SJSA1 (cell line): ENCODE measurements at regions not wholly inside any gene's neighbourhood (a gene's known extent, or its start where the extent isn't known, plus 50 kb on each side); places are given as distances from the start of the nearest gene placed in this dataset.
A peak's percentile ranks its signal among the peaks of the same experiment; 100 is the strongest.

Source experiments
- DNase-seq, 2 experiments: peaks; one replicate each; pipeline ENCODE4 v3.0.0-alpha.2; 2015 to 2020; ENCODE audit warnings: low spot score in 2 of 2, low read depth in 1 of 2
- H3K27ac ChIP-seq: fragments of 250-450 bp; sonication (Bioruptor Pico); 2 replicates; pipeline ENCODE4 v1.5.1; 2020; ENCODE audit warnings: mild to moderate bottlenecking, moderate library complexity
- H3K27me3 ChIP-seq: fragments of 250-450 bp; sonication (Bioruptor Pico); replicated peaks from 2 replicates; pipeline ENCODE4 v1.5.1; 2020; ENCODE audit warnings: mild to moderate bottlenecking, moderate library complexity
- H3K36me3 ChIP-seq: fragments of 250-450 bp; sonication (Bioruptor Pico); 2 replicates; pipeline ENCODE4 v1.5.1; 2020; ENCODE audit warnings: mild to moderate bottlenecking
- H3K4me1 ChIP-seq: fragments of 250-450 bp; sonication (Bioruptor Pico); replicated peaks from 2 replicates; pipeline ENCODE4 v1.6.1; 2021; ENCODE audit warnings: mild to moderate bottlenecking
- H3K4me3 ChIP-seq: fragments of 250-450 bp; sonication (Bioruptor Pico); 2 replicates; pipeline ENCODE4 v1.5.1; 2020; ENCODE audit warnings: mild to moderate bottlenecking
- H3K9me3 ChIP-seq: fragments of 250-450 bp; sonication (Bioruptor Pico); replicated peaks from 2 replicates; pipeline ENCODE4 v1.5.1; 2020; ENCODE audit warnings: mild to moderate bottlenecking

DNA sequence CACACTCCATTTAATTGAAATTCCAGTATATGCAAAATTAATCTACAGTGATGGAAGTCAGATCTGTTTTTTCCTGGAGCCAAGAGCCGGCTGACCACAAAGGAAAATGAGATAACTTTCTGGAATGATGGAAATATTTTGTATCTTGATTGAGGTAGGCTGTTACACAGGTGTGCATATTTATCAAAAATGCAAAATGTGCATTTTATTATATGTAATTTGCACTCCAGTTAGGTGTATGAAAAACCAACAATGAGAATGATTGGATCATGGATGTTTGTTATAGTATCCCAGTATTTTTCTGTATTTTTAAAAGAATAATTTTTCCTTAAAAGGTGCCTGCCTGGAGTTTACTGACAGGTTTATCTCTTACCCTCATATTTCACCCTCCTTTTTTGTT, 242.0 kb upstream of the JAG1 start:
- no peak overlapping the region for H3K27ac ChIP-seq
- H3K4me3 ChIP-seq = no peak overlapping the region
- peaks cover 15% of the 10 kb centered on the region for H3K4me1 ChIP-seq
- DNase-seq = no peak
- no peaks in the 10 kb centered on the region for H3K9me3 ChIP-seq
- no peaks in the 10 kb centered on the region for H3K36me3 ChIP-seq
- no peaks in the 10 kb centered on the region for H3K27me3 ChIP-seq

DNA sequence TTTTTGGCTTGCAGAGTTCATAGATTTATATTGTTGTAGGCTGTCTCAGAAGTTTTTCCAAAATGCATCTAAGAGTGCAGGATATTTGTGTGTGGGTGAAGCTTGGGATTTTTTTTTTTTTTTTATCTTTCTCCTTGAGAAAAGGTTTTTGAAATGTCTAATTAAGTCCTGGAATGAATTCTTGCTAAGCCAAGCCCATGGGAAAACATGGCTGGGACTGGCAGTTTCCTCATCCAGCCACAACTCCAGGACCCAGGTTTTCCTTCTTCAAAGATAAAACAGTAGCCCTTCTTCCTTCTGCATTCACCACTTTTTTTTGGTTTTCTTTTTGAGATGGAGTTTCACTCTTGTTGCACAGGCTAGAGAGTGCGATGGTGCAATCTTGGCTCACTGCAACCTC, 242.5 kb upstream of the JAG1 start:
- Histone ChIP-seq H3K9me3 (no peaks in the 10 kb centered on the region), H3K4me1 (peaks cover 15% of the 10 kb centered on the region), H3K36me3 (no peaks in the 10 kb centered on the region), H3K4me3 (no peak overlapping the region), H3K27me3 (no peaks in the 10 kb centered on the region), H3K27ac (no peak overlapping the region)
- DNase-seq = no peak

DNA sequence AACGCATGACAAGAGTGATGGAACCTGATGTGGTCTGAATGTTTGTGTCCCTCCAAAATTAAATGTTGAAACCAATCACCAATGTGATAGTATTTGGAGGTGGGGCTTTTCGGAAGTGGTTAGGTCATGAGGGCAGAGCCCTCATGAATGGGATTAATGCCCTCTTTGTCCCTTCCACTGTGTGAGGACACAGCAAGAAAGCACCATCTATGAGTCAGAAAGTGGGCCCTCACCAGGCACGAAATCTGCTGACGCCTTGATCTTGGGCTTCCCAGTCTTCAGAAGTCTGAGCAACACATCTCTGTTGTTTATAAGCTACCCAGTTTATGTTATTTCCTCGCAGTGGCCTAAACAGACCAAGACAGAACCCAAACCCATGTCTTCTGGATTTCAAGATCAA, 244.0 kb upstream of the JAG1 start:
- H3K4me1 ChIP-seq = peaks cover 25% of the 10 kb centered on the region
- DNase-seq = no peak

DNA sequence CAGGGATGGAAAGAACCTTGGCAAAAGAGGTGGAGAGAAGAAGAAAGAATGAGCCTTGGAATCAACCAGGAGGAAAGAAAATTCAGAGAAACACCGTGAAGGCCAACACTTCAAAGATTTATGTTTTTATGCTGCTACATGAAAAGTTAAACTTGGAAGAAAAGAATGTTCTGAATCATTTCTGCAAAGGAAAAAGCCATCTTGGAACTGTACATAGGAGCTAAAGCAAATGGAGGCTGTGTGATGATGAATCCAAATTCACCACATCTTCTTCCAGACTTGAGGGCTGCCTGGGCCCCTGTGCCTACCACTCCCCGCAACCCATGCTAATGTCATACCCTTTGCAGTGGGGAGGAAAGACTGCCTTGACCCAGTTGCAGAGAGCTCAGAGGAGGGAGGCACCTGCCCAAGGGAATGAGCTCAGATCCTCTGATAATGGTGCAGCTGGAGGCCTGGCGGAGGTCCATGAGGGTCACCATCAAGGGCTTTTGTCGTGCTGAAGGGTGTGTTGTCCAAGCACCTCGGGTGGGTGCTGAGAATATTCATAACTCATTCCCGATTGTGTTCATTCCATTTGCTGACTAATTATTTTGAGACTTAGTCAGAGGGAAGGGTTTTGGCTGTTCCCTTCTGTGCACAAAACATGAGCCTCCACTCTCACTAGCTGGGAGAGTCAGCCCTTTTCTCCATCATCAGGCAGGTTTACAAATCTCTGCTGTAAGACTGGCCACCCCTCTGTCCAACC, 245.8 kb upstream of the JAG1 start:
- Histone ChIP-seq H3K27ac (no peak overlapping the region), H3K4me3 (no peak overlapping the region), H3K36me3 (no peaks in the 10 kb centered on the region), H3K9me3 (no peaks in the 10 kb centered on the region), H3K27me3 (no peaks in the 10 kb centered on the region), H3K4me1 (peaks cover 43% of the 10 kb centered on the region)
- DNase-seq = peak; percentile 47 to 53

More for the DNA sequence above, 244.0 kb upstream of the JAG1 start:
- Histone ChIP-seq H3K9me3 (no peaks in the 10 kb centered on the region), H3K27me3 (no peaks in the 10 kb centered on the region), H3K27ac (no peak overlapping the region), H3K36me3 (no peaks in the 10 kb centered on the region), H3K4me3 (no peak overlapping the region)

DNA sequence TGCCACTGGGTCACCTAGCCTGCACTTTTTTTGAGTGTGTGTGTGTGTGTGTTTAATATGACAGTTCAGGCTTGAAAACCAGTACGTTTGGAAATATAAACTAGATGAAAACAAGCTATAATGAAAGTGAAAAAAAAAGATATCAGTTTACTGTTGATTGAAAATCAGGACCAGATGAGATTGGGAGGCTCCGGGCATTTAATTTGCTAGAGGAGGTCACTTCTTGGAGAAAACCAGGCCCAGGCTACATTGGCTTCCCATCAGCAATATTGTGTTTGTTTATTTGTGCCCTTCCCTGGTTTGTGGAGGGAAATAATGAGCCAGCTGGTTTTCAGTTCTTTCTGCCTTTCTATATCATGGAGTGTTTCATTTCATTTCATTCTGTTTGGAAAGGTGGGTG, 246.6 kb upstream of the JAG1 start:
- H3K4me1 ChIP-seq = peaks cover 51% of the 10 kb centered on the region
- H3K9me3 ChIP-seq = no peaks in the 10 kb centered on the region
- H3K36me3 ChIP-seq = no peaks in the 10 kb centered on the region
- no peak for DNase-seq
- no peak overlapping the region for H3K27ac ChIP-seq
- no peaks in the 10 kb centered on the region for H3K27me3 ChIP-seq
- no peak overlapping the region for H3K4me3 ChIP-seq

DNA sequence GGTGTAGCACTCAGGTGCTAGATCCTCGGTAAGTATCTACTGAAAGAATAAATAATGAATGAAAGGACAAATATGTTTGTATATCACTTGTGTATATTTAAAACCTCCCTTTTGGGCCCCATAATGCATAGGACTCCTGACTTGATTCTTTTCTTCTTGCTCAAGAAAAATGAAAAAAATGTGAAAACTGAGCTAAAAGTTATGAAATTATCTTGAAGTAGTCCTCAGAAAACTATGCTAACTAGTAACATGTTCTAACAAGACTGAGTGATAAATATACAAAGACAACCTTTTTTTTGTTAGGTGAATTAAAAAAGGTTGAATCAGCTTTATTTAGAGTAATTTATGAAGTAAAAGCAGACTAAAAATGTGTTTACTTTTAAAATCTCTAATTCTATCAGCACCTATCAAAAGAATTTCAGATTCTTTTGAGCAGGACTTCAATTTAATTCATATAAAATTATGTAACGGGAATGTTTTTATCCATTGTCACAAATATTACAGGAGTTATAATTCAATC, 247.8 kb upstream of the JAG1 start:
- H3K4me3 ChIP-seq = no peak overlapping the region
- DNase-seq = no peak
- no peak overlapping the region for H3K27ac ChIP-seq
- no peaks in the 10 kb centered on the region for H3K9me3 ChIP-seq
- H3K36me3 ChIP-seq = no peaks in the 10 kb centered on the region
- peaks cover 56% of the 10 kb centered on the region for H3K4me1 ChIP-seq
- no peaks in the 10 kb centered on the region for H3K27me3 ChIP-seq

DNA sequence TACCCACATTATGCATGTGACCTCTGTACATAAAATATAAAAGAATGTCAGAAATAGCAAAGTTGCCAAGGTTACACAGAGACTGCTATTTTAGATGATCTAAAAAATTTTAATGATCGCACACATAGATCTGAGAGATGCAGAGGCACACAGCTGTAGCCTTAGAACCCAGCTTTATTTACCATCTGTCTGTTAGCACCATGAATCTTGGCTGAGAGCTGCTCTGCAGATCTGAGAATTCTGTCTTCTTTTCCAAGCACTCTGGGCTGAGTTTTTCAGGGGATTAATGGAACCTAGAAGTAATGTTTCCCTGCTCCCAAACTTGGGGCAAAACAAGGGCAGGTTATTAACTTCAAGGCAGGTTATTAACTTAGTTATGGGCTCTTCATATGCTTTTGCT, 248.7 kb upstream of the JAG1 start:
- Histone ChIP-seq H3K27me3 (no peaks in the 10 kb centered on the region), H3K4me1 (peaks cover 62% of the 10 kb centered on the region), H3K4me3 (no peak overlapping the region), H3K36me3 (no peaks in the 10 kb centered on the region), H3K27ac (peak overlapping the region; percentile 51), H3K9me3 (no peaks in the 10 kb centered on the region)
- DNase-seq = no peak

DNA sequence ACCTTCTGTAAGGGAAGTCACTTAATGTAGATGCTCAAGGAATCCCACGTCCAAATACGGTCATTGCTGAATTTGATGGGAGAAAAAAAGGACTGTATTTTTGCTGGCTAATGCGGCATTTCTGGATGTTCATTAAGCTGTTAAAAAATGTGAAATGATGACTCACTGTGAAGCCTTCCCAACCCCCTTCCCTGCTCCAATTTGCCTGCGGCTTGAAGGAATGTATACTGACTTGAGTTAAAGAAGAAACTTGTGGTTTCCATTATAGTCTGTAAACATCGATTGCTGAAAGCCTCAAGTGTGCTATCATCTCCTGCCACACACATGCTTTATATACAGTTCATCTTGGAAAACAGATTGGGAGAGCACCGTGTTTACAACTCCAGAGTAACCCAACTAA, 249.1 kb upstream of the JAG1 start:
- Histone ChIP-seq H3K9me3 (no peaks in the 10 kb centered on the region), H3K4me3 (no peak overlapping the region), H3K27ac (peak overlapping the region; percentile 51), H3K27me3 (no peaks in the 10 kb centered on the region), H3K4me1 (peaks cover 66% of the 10 kb centered on the region), H3K36me3 (no peaks in the 10 kb centered on the region)
- peak; percentile 84 to 95 for DNase-seq

DNA sequence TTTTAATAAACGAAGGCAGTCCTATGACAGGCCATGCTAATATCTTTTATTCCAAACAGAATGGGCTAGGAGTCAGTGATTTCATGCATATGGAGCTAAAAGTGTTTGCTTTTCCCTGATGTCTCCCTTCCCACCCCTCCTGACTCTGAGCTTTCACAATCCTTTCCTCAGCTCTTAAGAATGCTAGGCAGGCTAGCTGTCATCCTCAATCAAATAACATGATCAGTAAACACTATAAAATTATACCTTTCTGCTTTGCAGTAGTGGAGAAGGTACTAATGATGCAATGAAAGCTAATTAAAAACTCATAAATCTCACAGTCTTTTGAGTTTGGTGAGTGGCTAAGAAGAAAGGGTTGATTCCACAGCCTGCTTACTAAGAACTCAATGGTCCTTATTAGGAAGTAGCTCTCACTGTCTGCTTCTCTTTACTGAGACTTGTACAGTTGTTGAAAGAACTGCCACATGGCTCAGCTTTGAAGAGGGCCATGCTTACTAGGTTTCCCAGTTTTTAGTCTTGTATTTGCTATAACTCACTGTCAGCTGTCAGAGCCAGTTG, 250.9 kb upstream of the JAG1 start:
- Histone ChIP-seq H3K27ac (no peak overlapping the region), H3K4me1 (peaks cover 75% of the 10 kb centered on the region)
- DNase-seq = peak in 1 of 2 experiments; percentile 48

DNA sequence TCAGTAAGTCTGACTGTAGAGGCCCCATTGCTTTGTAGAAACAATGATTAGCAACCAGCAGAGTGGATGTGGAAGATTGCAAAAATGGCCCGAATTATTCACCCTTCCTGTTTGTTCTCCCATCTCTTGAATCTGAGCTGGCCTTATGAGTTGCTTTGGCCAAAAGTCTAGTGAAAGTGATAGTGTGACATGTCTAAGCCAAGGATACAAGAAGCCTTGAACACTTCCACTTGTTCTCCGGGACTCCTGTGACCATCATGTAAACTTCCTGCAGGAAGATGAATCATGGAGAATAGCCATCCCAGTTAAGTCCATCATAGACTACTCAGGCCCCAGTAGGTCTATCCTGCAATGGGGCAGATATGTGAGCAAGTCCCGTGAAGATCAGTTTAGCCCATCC, 252.0 kb upstream of the JAG1 start:
- Histone ChIP-seq H3K27ac (no peak overlapping the region), H3K4me1 (peaks cover 65% of the 10 kb centered on the region), H3K27me3 (no peaks in the 10 kb centered on the region), H3K9me3 (no peaks in the 10 kb centered on the region), H3K4me3 (no peak overlapping the region), H3K36me3 (no peaks in the 10 kb centered on the region)
- DNase-seq = no peak

More for the DNA sequence above, 250.9 kb upstream of the JAG1 start:
- Histone ChIP-seq H3K36me3 (no peaks in the 10 kb centered on the region), H3K27me3 (no peaks in the 10 kb centered on the region), H3K4me3 (no peak overlapping the region), H3K9me3 (no peaks in the 10 kb centered on the region)

DNA sequence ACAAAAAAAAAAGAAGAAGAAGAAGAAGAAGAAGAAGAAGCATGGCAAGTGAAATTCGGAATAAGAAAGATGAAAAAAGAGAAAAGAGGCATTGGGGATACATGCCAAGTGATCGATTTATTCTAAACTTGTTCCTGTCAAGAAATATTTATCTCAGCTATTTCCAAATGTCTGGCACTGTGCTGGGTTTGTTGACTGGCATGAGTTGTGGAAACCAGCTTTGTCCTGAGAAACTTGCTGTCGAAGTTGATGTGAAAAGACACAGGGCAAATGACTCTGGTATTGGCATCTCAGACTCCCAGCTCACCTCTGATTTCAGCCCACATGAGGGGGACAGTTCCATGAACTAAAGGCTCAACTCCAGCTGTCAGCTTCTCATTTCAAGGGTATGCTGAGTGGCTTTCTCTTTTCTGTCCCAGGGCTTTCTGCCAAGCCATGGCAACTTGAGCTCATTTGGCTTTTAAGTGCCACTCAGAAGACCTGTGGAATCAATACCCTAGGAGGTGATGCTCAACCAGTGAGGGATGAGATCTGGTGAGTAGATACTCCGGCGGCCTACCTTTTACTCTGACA, 253.3 kb upstream of the JAG1 start:
- Histone ChIP-seq H3K4me1 (peaks cover 62% of the 10 kb centered on the region), H3K27me3 (no peaks in the 10 kb centered on the region), H3K9me3 (no peaks in the 10 kb centered on the region), H3K4me3 (no peak overlapping the region), H3K27ac (peak overlapping the region; percentile 64; the same call in 1 of the 2 replicates), H3K36me3 (no peaks in the 10 kb centered on the region)
- DNase-seq = no peak

DNA sequence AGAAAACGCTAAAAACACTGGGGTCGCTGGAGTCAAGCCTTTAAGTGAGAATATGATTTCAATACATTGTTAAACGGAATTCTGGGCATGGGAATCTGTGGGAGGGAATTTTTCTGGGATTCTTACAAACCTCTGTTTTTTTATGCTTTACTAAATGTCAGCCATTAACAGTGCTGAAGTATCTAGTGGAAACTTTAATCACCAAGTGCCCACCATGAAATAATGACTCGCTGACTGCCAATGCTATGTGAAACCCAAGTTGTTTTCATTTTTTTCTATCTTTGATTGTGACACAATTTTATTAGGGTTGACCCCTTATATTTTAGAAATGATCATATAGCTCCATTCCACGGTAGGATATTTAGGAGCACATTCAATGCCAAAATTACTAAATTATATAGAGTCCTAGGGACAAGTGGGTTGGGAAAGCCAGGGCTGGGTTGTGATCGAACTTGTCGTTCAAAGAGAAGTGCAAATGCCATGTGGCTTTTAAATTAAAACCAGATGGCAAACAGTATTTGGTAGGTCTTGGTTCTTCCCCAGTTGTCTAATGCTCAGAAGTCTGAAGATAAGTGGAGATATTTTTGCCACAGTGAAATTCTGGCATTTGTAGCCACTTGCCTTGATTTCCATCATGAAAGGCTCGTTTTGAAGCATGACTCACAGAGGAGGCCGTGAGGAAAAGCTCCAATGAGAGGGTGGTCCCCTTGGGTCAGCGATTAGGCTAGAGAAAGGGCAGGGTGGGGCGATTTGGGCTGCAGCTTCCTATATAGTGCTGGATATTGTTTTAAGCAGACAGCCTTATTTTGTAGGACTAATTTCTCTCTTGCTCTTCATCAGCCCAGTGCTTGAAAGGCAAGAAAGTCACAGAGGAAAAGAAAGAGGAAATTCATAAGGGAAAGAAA, 254.4 kb upstream of the JAG1 start:
- Histone ChIP-seq H3K27ac (peak overlapping the region; percentile 64), H3K9me3 (no peaks in the 10 kb centered on the region), H3K4me1 (peaks cover 51% of the 10 kb centered on the region), H3K27me3 (no peaks in the 10 kb centered on the region), H3K36me3 (no peaks in the 10 kb centered on the region), H3K4me3 (no peak overlapping the region)
- peak; percentile 46 to 73 for DNase-seq

DNA sequence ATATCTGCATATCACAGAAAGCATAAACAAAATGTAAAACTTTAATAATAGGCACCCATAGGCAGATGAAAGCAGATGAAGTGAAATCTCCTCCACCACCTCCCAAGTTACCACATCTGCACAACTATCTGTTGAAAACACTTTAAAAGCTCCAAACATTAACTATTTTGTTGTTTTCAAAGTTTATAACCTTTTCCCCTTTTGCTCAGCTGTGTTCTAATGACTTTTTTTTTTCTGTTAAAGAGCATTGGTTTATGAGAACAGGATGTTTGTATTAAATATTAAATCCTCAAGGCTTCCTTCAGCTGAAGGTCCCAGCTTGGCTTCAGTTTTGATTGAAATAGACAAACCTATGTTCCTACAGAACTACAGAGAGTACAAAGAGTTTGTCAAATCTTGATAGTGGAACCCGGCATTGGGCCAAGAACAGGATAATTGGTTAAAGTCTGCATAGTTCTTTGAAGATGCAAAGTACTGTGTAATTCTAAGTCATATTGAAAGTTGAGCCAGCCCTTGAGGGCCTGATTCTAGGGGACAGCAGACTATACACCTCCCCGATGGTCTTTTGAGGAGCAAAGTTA, 255.1 kb upstream of the JAG1 start:
- Histone ChIP-seq H3K27ac (no peak overlapping the region), H3K4me1 (peaks cover 44% of the 10 kb centered on the region), H3K9me3 (no peaks in the 10 kb centered on the region), H3K4me3 (no peak overlapping the region), H3K36me3 (no peaks in the 10 kb centered on the region), H3K27me3 (no peaks in the 10 kb centered on the region)
- DNase-seq = no peak
